Bone marrow (tissue), 2 donors: ENCODE measurements at regions not wholly inside any gene's neighbourhood (a gene's known extent, or its start where the extent isn't known, plus 50 kb on each side); places are given as distances from the start of the nearest gene placed in this dataset.
"Not testable (repeated sequence)": the region's sequence is repeated elsewhere in the genome, so short reads cannot be mapped to it uniquely, and the experiment has no call there.

Experiments
- DNase-seq, 2 donors: peaks; one replicate each; lab custom pipeline; 2025; lab: John Stamatoyannopoulos, UW

DNA sequence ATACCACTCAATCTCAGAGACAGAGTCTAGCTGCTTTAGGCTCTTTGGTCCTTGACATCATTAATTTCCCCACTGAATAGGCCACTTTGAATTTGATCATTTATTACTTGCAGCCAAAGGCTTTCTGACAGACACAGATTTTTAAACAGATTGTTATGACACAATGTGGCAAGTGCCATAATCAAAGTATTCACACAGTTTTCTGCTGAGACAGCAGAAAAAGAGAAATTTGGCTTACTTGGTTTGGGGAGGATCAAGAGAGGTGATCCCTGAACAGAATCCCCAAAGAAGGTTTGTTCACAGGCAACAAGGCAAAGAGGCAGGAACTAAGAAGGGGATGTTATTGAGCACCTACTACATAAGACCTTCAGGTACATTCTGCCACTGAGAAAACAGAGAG lies 138.0 kb upstream of the TOP1 start:
- no peak for DNase-seq

DNA sequence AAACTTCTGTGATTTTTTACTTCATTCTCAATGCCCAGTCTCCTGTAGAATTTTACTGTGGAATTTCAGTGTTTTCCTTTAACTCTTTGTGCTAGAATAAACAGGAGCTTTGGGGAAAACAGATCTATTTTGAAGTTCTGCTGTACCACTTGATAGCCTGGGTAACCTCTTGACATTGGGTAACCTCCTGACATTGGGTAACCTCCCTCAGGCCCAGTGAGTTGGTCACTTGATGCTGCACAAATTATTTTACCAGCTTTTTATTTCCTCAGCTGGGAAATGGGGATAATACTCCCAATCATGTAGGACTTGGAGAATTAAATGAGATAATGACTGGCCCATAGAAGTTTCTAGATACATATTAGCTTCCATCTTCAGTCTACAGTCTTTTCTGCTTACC lies 137.3 kb upstream of the TOP1 start:
- DNase-seq, result no peak

DNA sequence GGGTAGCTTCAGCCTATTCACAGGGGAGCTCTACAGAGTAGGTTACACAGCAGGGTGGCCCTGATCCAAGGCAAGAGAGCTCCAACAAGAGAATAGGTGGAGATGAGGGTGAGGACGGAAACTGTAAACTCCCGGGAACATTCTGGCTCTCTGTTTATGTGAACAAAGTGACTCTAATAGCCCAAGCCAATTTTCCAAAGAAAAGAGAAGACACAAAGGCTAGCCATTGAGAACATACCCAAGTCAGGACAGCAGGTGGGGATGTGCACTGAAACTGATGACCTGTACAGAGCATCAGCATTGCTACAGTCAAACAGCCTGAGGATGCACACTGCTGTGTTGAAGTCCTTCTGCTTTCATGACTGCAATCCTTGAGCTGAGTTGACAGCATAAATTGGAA lies 136.0 kb upstream of the TOP1 start:
- no peak for DNase-seq

DNA sequence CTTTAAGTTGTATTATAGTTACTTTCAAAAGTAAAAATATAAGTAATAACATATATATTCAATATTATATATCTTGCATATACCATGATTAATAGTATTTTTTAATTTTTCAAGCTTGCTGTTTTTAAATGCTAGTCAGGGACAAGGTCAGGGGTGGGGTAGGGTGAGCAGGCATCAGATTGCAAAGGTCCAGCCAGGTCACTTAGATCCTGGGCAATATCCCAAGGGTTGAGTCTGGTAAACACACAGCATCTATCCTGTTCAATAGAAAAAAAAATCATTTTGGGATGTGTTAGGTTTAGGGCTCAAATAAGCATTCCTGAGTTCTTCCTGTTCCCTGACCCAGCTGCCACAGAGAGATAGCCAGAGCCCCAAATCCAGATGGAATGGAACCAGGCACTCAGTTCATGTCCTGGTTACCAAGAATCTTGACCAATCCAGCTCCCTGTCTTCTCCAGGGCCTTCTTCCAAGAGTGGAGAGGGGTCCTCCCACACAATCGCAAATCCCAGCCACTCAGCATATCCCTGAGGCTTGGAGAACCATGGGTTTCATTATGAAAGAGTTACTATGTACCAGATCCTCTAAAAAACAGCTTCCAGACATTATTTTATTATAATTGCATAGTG lies 134.9 kb upstream of the TOP1 start:
- DNase-seq, result no peak

DNA sequence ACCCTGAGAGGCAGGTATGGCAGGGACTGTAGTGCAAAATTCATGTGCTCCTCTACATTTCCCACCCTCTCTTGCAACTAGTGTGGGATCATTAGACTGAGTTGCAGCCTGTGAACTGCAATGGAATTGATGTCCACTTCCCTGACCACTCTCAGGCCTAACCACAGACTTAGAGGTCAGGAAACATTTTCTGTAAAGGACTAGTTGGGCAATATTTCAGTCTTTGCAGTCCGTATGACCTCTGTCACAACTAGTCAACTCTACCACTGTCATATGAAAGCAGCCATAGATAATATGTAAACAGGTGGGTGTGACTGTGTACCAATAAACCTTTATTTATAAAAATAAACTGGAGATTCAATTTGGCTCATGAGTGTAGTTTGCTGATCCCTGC lies 134.4 kb upstream of the TOP1 start:
- DNase-seq, result no peak

DNA sequence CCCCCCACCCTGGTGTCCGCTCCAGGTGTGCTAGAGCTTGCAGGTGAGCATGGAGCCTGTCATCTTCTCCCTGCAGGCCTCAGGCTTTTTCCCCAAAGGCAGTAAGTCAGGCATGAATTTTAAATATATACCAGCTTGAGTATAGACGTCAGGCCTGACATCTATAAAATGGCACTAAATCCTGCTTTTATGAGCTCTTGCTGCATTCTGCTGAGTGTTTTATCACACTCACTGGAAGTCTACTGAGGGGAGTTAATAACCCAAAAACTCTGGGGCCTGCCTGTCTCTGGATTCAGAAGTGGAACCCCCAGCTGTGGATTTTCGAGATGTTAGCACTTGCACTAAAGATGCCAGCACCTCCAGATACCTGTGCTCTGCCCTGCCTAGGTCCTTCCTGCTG lies 133.4 kb upstream of the TOP1 start:
- DNase-seq, result no peak

DNA sequence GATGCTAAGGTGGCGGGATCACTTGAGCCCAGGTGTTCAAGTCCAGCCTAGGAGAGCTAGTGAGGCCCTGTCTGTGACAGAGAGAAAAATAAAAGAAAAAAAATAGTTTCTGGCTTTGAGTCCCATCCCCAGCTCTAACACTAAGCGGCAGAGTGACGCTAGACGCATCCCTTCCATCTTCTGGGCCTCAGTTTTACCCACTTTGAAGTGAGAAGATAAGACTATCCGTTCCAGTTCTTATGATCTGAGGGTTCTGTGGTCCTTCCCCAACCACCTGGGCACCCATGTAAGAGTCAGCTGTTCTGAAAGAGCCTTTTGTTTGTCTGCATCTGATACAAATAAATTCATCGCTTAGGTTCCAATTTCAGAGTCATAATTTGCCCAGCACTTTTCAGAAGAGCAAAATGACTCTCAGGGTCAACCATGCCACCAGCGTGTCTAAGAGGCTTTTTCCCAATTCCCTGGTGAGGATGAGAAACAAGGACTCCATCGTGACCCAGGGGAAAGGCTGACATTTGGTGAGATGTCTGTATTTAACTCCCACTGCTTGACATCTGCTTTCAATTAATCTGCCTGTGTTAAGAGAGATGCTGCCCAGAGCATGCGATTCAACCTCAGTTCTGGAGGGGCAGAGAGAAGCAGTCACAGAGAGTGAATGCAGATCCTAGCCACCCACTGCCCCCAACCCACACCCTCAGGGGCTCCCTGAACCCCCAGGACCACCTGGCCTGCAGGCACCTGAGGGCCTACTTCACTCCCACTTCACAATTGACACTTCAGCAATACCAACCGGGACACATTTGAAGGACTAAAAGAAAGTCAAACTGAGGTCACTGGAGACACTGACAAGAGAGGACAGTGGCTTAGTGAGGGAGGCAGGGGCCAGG lies 131.6 kb upstream of the TOP1 start:
- no peak for DNase-seq

DNA sequence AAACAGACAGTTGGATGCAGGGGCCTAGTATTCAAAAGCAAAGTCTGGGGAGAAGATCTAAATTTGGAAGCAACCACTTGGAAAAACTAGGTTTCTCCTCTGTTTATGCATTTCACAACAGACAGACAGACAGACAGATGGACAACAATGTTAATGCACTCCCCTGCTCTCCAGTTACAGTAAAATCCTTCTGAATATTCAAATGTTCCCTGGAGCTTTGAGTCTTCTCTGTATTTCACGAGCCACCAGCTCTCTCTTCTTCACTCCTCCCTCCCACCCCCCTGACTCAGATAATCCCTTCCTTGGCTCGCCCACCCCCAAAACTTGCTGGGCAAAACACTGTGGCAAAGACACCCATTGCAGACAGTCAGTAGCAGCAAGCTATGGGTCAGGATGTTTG lies 129.3 kb upstream of the TOP1 start:
- no peak for DNase-seq

DNA sequence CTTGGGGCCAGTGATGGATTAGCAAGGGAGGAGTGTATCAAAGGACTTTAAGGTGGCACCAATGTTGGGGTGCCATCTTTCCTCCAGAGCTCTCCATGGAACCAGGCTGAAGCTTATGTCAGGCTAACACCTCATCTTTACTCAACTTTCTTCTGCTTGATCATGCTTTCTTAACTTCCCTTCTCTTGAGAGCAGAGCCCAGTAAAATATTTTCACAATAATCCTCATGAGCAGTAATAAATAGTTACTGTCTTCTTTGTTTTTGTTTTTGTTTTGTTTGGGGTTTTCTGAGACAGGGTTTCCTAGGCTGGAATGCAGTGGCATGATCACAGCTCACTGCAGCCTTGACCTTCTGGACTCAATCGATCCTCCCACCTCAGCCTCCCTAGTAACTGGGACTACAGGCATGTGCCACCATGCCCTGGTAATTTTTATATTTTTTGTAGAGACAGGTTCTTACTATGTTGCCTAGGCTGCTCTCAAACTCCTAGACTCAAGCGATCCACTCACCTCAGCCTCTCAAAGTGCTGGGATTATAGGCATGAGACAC lies 127.9 kb upstream of the TOP1 start:
- no peak for DNase-seq

DNA sequence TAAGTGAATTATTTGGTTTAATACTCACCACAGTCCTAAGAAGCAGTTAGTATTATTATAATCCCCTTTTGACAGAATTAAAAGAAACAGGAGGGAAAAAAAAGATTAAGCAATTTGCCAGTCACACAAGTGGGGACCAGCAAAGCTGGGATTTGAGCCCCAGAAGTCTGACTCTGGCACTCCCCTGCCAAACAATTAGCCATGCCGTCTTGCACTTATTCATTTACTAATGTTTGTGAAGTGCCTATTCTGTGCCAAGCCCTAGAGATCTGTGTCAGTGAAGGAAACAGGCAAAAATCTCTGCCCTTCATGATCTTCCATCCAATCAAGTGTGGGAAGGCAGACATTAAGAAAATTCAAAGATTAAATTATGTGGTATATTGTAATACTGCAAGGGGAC lies 126.0 kb upstream of the TOP1 start:
- no peak for DNase-seq

DNA sequence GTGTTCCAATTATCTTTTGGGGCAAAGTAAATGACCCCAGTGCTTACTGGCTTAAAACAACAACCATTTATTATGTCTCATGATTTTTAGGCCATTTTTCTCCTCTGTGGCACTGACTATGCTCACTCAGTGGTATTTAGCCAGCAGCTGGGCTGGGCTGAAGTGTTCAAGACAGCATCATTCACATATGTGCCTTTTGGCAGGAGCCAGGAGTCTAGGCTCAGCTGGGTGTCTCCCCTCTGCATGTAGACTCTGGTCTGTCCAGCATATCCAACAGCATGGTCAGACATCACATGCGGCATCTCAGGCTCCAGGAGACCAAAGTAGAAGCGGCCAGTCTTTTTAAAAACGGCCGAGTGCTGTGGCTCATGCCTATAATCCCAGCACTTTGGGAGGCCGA lies 120.3 kb upstream of the TOP1 start:
- no peak for DNase-seq

DNA sequence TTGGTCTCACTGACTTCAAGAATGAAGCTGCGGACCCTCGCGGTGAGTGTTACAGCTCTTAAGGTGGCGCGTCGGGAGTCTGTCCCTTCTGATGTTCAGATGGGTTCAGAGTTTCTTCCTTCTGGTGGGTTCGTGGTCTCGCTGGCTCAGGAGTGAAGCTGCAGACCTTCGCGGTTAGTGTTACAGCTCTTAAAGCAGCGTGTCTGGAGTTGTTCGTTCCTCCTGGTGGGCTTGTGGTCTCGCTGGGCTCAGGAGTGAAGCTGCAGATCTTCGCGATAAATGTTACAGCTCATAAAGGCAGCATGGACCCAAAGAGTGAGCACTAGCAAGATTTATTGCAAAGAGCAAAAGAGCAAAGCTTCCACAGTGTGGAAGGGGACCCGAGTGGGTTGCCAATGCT lies 119.1 kb upstream of the TOP1 start:
- not testable (repeated sequence) for DNase-seq

DNA sequence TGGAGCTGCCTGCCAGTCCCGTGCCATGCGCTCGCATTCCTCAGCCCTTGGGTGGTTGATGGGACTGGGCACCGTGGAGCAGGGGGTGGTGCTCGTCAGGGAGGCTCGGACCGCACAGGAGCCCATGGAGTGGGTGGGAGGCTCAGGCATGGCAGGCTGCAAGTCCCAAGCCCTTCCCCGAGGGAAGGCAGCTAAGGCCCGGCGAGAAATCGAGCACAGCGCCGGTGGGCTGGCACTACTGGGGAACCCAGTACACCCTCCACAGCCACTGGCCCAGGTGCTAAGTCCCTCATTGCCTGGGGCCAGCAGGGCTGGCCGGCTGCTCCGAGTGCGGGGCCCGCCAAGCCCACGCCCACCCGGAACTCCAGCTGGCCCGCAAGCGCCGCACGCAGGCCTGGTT lies 118.2 kb upstream of the TOP1 start:
- not testable (repeated sequence) for DNase-seq

DNA sequence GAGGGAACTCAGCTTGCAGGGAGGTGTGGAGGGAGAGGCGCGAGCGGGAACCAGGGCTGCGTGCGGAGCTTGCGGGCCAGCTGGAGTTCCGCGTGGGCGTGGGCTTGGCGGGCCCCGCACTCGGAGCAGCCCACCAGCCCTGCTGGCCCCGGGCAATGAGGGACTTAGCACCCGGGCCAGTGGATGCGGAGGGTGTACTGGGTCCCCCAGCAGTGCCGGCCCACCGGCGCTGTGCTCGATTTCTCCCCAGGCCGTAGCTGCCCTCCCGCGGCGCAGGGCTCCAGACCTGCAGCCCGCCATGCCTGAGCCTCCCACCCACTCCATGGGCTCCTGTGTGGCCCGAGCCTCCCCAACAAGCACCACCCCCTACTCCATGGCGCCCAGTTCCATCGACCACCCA lies 117.5 kb upstream of the TOP1 start:
- not testable (repeated sequence) for DNase-seq

DNA sequence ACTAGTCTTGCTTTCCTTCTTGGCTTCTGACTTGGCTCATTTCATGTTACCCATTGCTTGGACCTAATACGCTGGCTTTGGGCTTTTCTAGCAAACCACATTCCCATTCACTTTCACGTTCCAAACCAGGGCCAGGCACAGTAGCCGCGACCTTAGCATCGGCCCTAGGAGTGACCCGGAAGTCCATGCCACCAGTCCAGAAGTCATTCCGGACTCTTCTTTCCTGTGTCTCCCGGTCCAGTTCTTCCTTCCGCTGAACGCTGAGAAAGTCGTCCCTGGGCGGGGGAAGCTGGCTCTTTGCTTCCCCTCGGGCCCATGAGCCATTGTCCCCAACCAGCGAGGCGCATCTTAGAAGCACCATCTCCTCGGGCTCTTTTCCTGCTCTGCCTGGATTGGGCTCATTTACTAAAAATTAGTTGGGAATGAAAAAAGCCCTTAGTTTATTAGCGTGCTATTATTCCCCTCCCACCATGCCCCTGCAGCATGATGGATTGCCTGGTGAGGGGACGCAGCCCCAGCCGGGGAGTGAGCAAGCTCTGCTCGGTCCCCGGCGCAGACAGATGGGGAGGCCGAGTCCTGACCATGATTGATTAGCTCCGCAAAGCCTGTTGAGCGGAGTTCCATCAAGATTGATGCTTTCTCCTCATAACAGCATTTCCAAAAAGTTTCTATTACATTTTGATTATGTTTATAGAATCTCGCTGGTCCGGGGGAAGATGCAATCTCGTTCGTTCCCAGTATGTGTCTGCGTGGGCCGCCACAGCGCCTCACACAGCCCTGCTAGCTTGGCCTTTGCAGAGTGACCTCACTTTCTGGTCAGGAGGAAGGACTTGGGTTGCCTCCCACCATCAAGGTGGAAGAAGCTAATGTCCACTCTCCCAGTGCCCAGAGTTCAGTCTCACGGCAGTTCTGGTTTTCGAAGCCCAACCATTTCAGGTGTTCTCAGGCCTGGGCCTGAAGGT lies 115.1 kb upstream of the TOP1 start:
- no peak for DNase-seq

DNA sequence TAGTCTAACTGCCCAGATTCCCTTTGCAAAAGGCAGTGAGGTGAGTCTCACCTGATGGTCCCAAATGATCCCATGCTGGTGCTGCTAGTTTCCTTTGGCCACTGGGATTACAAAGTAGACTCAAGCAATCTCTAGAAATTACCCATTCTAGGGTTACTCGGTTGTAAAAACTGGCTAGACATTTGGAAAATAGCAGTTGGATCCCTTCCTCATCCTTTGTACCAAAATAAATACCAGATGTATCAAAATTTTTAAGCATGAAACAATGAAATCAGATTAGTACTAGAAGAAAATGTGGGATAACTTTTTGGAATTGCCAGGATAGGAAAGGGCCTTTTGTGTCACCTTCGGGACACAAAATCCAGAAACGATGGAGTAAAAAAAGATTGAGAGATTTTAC lies 112.9 kb upstream of the TOP1 start:
- no peak for DNase-seq

DNA sequence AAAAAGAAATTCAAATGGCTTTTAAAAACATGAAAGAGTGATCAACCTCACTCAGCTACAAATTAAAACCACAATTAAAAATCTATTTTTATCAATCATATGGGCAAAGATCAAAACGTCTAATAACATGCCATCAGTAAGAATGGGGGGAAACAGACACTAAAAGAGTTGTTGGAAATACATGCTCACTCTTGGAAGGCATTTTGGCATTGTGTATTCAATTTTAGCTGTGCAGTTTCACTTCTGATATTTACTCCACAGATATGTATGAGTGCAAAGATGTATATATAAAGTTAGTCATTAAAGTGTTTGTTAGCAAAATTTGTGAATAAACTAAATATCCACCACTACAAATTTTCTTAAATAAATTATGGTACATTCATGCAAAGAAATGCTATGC lies 112.3 kb upstream of the TOP1 start:
- no peak for DNase-seq

DNA sequence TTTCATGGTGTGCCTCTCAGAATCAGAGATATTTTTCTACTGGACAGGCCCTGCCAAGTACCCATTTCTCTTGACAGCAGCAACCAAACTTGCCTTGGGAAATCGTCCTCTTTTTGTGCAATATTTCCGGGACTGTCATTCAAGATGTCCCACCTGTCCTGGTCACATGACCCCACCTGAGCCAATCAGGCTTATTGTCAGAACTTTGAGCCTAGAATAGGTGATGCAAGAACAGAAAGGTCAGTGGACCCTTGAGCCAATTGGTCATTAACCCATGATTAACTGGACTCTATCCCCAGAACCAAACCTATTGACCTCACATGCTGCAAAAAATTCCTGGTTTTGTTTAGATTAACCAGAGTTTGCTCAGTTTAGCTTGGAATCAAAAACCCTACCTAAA lies 108.3 kb upstream of the TOP1 start:
- DNase-seq, result no peak

DNA sequence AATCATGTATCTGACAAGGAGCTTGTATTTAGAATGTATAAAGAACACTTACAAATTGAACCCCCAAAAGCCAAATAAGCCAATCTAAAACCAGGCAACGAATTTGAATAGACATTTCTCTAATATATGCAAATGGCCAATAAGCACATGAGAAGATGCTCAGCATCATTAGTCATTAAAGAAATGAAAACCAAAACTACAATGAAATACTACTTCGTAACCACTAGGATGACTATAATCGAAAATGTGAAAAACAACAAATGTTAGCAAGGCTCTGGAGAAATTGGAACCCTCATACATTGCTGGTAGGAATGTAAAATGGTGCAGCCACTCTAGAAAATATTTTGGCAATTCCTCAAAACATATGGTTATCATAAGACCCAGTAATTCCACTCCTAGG lies 105.8 kb upstream of the TOP1 start:
- DNase-seq, result no peak

DNA sequence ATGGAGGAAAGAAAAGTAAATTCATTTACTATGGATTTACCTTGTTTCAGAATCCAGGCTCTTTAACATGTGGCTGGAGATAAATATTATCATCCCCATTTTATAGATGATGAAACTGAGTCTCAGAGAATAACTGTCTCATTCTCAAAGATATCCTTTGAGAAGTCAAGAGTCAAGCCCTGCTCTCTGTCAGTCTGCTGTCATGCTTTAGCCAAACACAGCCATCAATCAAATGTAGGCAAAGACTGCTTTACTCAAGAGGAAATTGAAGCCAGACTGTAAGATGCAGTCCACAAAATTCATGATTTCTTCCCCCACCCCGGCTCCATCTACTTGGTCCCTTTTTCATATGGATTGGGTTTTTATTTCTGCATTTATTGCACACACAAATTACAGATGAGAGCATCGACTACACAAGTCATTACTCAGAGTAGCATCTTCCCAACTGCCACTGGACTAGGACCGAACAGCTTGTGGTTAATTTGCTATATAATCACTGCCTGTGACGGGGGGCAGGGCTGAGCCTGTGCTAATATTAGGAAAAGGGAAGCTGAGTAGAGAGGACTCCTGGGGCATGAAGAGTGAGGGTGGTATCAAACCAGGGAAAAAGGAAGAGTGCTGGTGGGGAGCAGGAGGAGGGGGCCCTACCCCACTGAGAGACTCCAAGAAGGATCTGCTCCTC lies 102.7 kb upstream of the TOP1 start:
- DNase-seq, result no peak

DNA sequence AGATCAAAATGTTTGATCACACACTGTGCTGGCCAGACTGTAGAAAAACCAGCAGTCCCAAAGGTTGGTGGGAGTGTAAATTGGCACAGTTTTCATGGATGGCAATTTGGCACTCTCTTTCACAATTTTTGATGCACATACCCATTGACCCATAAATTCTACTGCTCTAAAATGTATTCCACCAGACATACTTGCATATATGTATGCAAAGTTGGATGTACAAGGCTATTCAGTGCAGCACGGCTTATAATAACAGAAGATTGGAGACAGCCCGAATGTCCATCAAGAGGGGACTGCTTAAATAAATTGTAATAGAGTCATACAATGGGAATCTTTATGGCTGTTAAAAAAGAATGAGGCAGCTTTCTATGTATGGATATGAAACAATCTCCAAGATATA lies 101.7 kb upstream of the TOP1 start:
- DNase-seq, result no peak

DNA sequence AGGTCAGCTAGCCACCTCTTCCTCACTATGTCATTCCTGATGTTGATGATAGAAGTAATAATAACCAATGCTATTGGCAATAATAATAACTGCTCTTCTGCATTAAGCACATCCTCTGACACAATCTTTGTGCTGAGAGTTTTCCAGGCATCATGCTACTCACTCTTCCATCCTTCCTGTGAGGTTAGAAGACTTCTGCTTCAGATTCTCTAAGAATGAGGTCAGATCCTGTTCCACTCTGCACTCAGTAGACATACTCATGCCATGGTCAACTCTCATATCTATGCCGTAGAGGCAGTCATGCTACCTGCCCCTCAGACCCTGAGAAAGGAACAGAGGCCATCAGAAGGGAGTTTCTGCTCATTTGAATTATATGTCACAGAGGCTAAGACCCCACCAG lies 98.1 kb upstream of the TOP1 start:
- DNase-seq, result no peak
